ENCODE measurements at regions not wholly inside any gene's neighbourhood (a gene's known extent, or its start where the extent isn't known, plus 50 kb on each side); places are given as distances from the start of the nearest gene placed in this dataset.
"Not testable (repeated sequence)": the region's sequence is repeated elsewhere in the genome, so short reads cannot be mapped to it uniquely, and the experiment has no call there.

DNA sequence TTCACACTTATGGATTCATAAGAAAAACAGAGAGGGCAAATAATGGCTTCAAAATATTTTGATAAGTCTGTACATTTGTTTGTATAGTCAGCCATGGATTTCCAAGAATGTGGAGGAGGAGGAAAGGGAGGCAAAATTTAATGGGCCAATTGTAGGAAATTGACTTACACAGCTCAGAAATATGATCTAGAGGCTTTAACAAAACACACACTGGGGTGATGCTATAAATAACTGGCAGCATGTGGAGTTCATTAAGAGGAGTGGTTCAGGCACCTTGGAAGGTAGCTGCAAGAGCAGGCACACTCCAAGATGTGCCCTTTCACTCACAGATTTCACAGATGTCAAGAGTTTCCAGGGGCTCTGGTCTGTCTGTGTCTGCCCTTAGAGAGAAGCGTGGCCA lies 193.4 kb upstream of the RASGRP1 start:
- no peak overlapping the region for H3K4me3 Mint-ChIP-seq (ENCODE audit: low read depth)
- TF ChIP-seq, protein P1, sequence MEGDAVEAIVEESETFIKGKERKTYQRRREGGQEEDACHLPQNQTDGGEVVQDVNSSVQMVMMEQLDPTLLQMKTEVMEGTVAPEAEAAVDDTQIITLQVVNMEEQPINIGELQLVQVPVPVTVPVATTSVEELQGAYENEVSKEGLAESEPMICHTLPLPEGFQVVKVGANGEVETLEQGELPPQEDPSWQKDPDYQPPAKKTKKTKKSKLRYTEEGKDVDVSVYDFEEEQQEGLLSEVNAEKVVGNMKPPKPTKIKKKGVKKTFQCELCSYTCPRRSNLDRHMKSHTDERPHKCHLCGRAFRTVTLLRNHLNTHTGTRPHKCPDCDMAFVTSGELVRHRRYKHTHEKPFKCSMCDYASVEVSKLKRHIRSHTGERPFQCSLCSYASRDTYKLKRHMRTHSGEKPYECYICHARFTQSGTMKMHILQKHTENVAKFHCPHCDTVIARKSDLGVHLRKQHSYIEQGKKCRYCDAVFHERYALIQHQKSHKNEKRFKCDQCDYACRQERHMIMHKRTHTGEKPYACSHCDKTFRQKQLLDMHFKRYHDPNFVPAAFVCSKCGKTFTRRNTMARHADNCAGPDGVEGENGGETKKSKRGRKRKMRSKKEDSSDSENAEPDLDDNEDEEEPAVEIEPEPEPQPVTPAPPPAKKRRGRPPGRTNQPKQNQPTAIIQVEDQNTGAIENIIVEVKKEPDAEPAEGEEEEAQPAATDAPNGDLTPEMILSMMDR (IDR thresholded peaks at IDR 0.05; ENCODE audit: unreplicated experiment), result no peak
- H3K4me1 Mint-ChIP-seq (ENCODE audit: low read depth), result peaks cover 6% of the 10 kb centered on the region
- no peak for DNase-seq (ENCODE audit: low spot score, unreplicated experiment)
- H3K27me3 Mint-ChIP-seq, result no peaks in the 10 kb centered on the region
- no peaks in the 10 kb centered on the region for H3K36me3 Mint-ChIP-seq (ENCODE audit: insufficient read depth)
- H3K27ac Mint-ChIP-seq, result no peak overlapping the region
- H3K9me3 Mint-ChIP-seq (ENCODE audit: low read depth), result no peaks in the 10 kb centered on the region

- DNase-seq (ENCODE audit: low spot score, unreplicated experiment), result no peak
These were observed 197.1 kb upstream of the RASGRP1 start for GRCh38 chr15:38761681-38762080.

DNA sequence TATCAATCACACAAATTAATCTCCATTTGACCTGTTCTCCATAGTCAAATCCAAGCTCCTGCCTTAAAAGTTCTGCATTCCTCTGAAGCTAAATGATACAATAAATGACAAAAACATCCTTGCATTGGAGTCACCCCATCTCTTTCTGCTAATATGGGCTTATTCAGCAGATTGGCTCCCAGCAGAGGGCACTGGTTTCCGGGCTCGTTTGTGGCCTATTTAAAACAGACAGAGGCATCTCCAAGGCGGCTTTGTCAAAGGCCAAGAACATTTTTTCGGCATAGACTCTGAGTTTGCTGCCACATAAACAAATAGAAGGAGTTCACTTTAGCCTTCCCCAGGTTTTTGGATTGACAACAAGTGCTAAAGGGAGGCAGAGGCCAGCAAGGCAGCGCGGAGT lies 204.4 kb upstream of the RASGRP1 start:
- Mint-ChIP-seq H3K9me3 (ENCODE audit: low read depth) (no peaks in the 10 kb centered on the region), H3K4me3 (ENCODE audit: low read depth) (no peak overlapping the region)

More at GRCh38 chr15:38761681-38762080, 197.1 kb upstream of the RASGRP1 start:
- no peaks in the 10 kb centered on the region for H3K36me3 Mint-ChIP-seq (ENCODE audit: insufficient read depth)
- H3K4me1 Mint-ChIP-seq (ENCODE audit: low read depth), result peaks cover 6% of the 10 kb centered on the region
- TF ChIP-seq, protein P1 (IDR thresholded peaks at IDR 0.05; ENCODE audit: unreplicated experiment), result no peak
- no peaks in the 10 kb centered on the region for H3K9me3 Mint-ChIP-seq (ENCODE audit: low read depth)
- no peaks in the 10 kb centered on the region for H3K27me3 Mint-ChIP-seq
- no peak overlapping the region for H3K27ac Mint-ChIP-seq
- no peak overlapping the region for H3K4me3 Mint-ChIP-seq (ENCODE audit: low read depth)

GRCh38 chr15:38769492-38769891 lies 204.9 kb upstream of the RASGRP1 start:
- Mint-ChIP-seq H3K36me3 (ENCODE audit: insufficient read depth) (no peaks in the 10 kb centered on the region), H3K4me1 (ENCODE audit: low read depth) (no peaks in the 10 kb centered on the region), H3K4me3 (ENCODE audit: low read depth) (no peak overlapping the region), H3K27ac (no peak overlapping the region), H3K9me3 (ENCODE audit: low read depth) (peaks cover 5% of the 10 kb centered on the region), H3K27me3 (peaks cover 5% of the 10 kb centered on the region)
- TF ChIP-seq, protein P1 (IDR thresholded peaks at IDR 0.05; ENCODE audit: unreplicated experiment), result no peak
- no peak for DNase-seq (ENCODE audit: low spot score, unreplicated experiment)

More for the DNA sequence above, 204.4 kb upstream of the RASGRP1 start:
- TF ChIP-seq, protein P1 (IDR thresholded peaks at IDR 0.05; ENCODE audit: unreplicated experiment), result peak; percentile 27
- H3K4me1 Mint-ChIP-seq (ENCODE audit: low read depth), result no peaks in the 10 kb centered on the region
- no peak for DNase-seq (ENCODE audit: low spot score, unreplicated experiment)
- no peaks in the 10 kb centered on the region for H3K36me3 Mint-ChIP-seq (ENCODE audit: insufficient read depth)
- H3K27ac Mint-ChIP-seq, result no peak overlapping the region
- H3K27me3 Mint-ChIP-seq, result peaks cover 5% of the 10 kb centered on the region

- not testable (repeated sequence) for H3K4me3 Mint-ChIP-seq (ENCODE audit: low read depth); H3K27ac Mint-ChIP-seq; H3K27me3 Mint-ChIP-seq; DNase-seq (ENCODE audit: low spot score, unreplicated experiment); H3K4me1 Mint-ChIP-seq (ENCODE audit: low read depth); H3K36me3 Mint-ChIP-seq (ENCODE audit: insufficient read depth)
- H3K9me3 Mint-ChIP-seq (ENCODE audit: low read depth), result peaks cover 15% of the 10 kb centered on the region
These were observed 209.5 kb upstream of the RASGRP1 start for GRCh38 chr15:38774076-38774475.

DNA sequence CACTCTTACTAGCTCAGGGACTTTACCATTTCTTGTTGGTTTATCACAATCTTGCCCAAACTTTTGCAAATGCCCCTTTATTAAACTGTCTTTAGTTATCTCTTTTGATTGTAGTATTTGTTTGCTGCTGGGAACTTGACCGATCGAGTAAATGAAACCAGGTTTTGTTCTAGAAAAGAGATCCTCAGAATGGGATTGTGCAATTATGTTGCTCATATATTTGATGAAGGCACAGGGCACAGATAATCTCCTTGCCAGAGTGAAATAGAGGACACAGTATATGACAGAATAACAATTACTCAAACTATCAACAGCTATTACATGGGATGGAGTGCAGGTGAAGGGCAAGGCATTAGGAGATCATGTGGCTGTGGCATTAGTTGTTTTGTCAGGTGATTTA lies 216.6 kb upstream of the RASGRP1 start:
- DNase-seq (ENCODE audit: low spot score, unreplicated experiment), result no peak
- H3K9me3 Mint-ChIP-seq (ENCODE audit: low read depth), result peaks cover 13% of the 10 kb centered on the region
- no peaks in the 10 kb centered on the region for H3K36me3 Mint-ChIP-seq (ENCODE audit: insufficient read depth)
- H3K27ac Mint-ChIP-seq, result no peak overlapping the region
- H3K4me3 Mint-ChIP-seq (ENCODE audit: low read depth), result no peak overlapping the region
- H3K27me3 Mint-ChIP-seq, result peaks cover 8% of the 10 kb centered on the region
- TF ChIP-seq, protein P1 (IDR thresholded peaks at IDR 0.05; ENCODE audit: unreplicated experiment), result no peak
- H3K4me1 Mint-ChIP-seq (ENCODE audit: low read depth), result peaks cover 2% of the 10 kb centered on the region

Measured in progenitor cell of endocrine pancreas (in vitro differentiated cells).